HG03520 (cell line): ENCODE measurements at regions not wholly inside any gene's neighbourhood (a gene's known extent, or its start where the extent isn't known, plus 50 kb on each side); places are given as distances from the start of the nearest gene placed in this dataset.

Source experiments
- ATAC-seq: cut with Tn5 transposase; IDR thresholded peaks from one replicate; pipeline ENCODE4 v1.9.1; 2021; ENCODE audit warnings: mild to moderate bottlenecking, moderate library complexity; ENCODE audit not compliant: unreplicated experiment

DNA sequence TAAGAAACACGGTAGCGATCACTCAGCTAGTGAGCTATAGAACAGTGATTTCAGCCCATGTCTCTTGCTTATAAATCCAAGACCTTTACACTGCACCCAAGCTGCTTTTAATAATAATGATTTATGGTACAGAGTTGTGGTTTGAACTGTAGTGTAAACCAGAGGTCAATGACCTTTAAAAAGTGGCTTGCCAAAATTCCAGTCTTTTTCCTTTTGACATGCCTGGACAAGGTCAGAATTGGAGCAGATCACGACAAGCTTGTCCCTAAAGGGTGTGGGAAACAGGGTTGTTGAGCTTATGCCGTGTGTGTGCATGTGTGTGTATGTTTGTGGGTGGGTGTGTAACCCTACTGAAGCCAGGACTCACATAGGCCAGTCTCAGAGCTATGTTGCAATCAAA, 225.3 kb upstream of the CLINT1 start:
- no peak for ATAC-seq

DNA sequence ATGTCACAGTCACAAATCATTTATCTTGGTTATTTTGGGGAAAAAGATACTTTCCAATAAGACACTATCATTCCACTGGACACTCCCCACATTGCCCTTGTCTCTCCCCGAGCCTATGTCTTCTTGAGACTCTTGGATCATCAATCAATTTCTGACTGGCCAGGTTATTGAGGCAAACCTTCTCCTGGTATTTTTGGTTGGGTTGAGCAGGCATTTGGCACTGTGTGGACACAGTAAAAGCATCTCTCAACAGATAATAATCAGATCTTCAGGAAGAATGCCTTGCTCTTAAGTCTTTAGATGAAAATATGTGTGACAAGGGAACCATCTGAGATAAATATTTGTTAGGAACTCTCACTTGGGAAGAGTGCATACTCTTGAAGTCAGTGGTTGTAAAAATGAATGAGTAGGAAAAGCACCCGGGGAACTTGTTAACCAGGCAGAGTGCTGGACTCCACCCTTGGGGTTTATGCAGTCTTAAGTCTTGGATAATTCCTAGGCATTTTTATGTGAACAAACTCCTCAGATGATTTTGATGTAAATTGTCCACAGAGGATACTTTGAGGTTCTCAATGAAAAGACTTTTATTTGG, 223.8 kb upstream of the CLINT1 start:
- no peak for ATAC-seq

DNA sequence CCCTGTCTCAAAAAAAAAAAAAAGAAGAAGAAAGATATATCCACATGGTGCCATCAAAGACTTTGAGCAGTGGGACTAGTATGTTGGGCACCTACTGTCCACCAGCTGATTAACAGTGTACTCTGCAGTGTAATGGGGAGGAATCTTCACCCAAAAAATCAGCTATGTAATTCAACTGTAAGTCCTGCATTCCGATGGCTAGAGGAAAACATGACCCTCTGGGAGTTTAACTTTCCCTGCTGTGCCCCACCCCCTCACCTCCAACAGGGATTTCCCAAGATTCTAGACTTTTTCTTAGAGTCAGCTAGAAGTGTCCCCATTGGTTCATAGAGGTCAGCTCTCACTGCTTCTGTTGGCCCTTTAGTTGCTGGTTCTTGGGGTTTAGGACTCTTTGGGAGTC, 221.2 kb upstream of the CLINT1 start:
- no peak for ATAC-seq

DNA sequence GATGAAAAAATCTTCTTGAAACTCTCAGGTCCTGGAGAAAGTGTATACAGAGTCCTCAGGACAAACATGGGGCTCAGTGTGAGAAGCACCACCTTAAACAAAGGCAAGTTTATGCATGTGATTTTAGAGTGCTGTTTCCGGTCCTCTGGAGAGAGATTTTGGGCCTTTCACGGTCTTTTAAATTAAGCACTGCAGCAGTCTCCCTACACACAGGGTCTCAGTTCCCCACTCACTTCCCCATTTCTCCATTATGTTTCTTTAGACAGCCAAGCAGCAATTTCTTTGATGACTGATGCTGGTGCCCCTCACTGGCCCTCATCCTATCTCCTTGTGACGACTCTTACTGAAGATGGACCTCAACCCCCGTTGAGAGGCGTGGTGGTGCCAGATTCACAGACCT, 220.2 kb upstream of the CLINT1 start:
- no peak for ATAC-seq

DNA sequence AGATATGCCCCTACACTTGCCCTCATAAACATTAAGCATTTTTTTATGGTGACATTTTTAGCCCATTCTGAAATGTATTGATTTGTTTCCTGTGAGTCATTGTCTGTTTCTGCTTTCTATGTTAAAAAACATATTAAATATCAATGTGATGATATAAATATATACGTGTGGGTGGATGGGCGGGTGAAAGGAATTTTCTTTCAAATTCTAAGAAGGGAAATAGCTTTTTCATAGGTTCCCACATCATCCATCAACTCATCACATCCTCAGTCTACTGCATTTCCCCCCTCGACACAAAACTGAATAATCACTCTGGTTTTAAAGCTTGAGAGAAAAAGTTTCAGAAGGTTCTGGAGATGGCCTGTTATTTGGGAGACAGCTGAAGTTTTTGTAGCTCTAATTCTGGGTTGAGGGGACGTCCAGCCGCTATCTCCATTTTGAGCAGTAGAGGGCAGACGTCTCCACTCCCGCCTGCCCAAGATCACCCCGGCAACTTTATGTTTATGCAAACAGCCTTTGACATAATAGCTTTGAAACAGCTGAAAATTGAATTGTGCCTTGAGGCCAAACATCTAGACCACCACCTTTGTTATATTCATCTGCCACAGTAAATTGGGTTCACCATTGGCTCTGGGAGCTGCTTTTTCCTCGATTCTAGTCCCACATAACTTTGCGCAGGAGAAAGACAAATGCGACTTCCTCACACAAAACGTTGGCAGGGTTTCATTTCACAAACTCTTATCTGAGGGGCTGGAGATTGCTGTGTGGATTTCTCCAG, 216.2 kb upstream of the CLINT1 start:
- peak; percentile 91 for ATAC-seq

DNA sequence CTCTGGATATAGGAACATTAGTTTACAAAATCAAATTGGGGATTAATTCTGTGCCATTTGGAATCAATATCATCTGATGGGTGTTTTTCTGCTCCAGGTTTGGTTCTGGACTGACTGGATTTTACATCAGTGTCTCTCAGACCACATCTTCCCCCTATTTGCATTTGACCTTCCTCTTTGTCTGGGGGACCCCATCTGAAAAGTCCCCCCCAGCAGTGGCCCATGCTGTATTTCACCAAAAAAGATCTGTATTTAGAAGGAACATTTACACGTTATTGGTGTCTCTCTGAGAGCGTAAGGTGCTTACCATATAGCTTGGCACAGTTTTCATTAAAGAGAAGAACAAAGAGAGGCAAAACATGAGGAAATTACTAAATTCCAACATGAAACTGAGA, 215.6 kb upstream of the CLINT1 start:
- no peak for ATAC-seq

DNA sequence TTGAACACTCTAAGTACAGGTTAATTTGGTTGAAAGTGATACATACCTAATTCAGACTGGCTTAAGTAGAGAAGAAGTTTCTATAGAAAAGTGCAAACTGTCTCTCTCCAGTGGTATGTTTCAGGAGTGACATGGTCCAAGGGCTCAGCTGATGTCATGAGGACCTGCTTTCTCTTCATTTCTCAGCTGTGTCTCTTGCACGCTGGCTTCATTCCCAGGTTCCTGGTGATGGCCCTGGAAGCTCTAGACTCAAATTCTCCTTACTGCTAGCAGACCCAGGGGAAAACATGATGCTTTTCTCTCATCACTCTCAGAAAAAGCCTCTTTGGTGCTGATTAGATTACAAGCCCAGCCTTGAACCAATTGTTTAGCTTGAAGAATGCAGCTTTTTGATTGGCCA, 211.9 kb upstream of the CLINT1 start:
- no peak for ATAC-seq

DNA sequence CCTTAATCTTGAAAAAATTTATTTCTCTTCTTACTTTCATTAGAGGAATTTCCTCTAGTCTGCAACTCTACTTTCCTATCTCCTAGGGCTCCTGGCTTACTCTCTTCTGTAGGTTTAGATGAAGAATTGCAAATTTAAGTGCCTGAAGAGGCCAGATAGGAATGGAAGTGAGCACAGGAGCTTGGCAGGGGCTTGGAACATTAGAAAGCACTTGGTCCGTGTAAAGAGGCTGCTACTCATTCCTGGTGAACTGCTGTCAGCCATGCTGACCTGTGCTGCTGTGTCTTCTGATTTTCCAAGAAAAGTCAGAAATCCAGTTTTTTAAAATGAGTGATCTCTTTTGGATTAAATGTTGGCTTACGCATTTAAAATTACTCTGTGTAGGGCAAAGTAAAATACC, 210.9 kb upstream of the CLINT1 start:
- ATAC-seq: no peak

DNA sequence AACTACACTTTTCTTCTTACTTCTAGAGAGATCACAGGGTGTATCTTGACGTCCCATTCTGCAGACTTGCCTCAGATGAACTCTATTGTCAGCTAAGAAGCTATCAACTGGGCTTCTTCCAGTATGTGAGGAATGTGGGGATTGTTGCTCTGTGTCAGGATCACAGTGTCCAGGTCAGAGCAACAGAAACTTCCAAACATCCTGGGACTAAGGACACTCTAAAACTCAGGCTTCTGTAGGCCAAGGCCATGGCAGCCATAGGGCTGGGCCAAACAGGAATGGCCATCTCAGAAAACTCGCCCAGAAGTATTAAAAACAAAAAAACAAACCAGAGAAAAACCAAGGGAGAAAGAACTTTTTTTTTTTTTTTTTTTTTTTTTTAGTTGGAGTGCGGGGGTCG, 210.0 kb upstream of the CLINT1 start:
- ATAC-seq: no peak

DNA sequence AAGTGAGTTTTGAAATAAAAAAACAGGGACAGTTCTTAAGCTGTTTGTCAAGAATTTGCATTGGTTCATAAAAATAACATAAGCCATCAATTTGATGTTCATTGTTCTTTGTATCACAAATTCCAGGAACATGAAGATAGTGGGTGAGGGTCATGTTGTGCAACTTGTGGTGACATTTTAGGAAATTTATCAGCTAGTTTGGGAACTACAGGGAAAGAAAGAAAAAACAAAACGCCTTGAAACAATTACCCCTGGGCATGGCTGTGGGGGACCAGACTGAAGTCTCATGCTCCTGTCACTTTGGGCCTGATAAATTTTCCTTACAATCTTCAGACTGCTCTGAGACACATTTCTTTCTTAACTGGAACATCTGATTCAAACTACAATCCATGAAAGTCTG, 207.1 kb upstream of the CLINT1 start:
- no peak for ATAC-seq

DNA sequence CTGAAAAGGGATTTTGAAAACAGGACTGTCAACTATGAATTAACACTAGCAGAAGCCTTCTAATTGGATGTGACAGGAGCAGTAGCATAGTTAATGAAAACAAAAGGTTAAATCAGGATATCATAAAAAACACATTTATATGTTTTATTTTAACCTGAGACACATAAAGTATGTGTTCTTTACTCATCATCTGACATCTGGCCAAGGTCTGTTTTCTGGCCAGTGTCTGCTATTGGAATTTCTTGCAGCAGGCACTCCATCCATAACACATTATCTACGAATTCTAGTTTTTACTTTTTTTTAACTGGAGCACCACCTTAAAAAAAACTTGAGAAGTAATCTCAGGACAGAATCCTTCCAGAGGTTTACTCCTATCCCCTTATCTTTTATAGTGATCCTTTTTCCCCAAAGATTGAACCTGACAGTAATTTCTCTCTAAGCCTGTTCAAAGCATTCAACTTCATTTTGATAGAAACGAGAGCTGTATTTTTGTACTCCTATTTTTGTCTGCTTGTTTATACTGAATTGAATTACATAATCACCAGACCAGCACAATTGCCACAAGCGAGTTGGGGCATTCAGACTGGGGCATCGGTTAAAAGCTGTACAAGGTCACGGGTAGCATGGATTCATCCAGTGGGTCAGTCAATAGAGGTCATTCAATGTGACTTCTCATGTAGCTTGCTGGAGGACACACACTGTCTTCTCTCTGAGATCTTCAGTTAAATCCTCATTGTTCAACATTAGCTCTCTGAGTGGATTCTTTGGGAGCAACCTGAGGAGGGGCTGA, 205.6 kb upstream of the CLINT1 start:
- no peak for ATAC-seq

DNA sequence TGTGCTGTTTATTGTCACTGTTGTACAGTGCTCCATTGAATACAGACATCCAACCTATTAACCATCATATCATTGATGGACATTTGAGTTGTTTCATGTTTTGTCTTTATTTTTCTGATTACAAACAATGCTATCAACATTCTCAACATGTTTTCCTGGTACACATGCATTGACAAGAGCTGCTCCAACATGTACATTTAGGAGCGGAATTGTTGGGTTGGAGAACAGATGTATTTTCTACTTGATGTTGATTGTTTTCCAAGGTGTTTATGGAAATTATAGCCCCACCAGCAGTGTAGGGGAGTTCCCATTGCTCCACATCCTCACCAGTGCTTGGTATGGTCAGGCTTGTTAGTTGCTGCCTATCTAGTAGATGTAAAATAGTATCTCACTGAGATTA, 204.1 kb upstream of the CLINT1 start:
- no peak for ATAC-seq

DNA sequence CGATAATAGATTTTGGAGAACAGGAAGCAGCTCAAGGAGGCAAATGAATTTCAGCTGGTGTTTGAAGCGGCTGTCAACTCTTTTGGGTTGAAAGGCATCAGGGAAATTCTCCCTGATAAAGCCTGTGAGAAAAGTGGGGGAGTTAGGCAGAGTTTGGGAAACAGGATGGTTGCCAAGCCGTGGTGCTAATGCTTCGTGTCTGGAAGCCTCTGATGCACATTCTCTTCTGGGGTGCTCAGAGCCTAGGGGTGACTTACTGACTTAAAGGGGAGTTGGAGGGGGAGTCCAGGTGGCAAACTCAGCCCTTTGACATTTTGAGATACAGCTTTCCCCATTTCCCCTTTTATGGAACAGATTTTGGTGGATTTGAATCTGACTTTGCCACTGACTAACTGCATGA, 202.5 kb upstream of the CLINT1 start:
- ATAC-seq: no peak

DNA sequence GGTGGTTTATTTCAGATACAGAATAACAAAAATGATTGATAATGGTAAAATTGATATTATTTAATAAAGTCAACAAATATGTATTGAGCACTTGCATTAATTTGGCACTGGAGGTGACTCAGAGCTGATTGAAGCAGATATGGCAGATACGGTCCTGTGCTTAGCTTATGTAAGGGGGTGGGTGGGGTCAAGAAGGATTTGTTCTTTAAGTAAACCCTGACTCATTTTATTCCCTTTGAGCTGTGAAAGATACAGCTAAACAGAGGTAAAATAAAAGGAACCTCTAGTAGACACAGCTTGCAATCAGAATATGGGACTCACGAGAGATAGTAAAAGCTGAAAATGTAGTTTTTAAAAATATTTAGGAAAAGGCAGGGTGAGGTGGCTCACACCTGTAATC, 201.3 kb upstream of the CLINT1 start:
- ATAC-seq: no peak

DNA sequence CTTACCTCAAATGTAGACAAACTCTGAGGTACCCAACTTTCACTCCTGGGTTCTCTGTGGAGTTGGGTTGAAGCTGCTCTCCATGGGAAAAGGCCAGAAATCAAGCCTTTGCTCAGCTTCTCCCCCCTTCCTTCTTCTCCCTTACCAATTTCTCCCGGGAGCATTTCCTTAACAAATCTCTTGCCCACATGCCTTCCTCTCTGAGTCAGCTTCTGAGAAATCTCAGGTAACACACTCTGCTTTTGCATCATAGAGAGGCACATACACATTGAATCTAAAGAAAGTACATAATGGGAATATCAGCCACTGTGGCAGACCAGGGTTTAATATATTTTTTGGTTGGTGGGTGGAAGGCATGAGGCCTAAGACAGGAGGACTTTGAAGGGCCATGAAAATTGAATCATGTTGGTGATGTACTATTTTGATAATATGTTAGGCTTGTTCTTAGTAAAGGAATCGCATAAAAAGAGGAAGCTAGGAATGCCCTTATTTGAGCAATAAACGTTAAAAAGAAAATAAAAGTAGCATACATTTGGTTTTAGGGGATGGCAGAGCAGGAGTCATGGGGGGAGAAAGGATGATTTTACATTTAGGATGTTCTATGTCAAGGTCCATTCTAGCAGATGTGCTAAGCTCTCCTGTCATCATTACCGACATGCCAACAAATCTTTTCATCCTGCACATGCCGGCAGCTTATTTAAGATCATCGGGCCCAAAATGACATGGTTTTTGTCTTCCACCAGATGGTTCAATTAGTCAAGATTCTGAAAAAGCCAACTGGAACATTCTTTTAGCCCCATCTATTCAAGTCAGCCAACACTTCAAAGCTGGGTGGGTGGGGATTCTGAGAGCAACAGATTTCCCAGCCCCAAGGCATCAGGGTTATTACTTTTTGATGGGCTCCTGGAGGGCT, 199.5 kb upstream of the CLINT1 start:
- ATAC-seq: no peak

DNA sequence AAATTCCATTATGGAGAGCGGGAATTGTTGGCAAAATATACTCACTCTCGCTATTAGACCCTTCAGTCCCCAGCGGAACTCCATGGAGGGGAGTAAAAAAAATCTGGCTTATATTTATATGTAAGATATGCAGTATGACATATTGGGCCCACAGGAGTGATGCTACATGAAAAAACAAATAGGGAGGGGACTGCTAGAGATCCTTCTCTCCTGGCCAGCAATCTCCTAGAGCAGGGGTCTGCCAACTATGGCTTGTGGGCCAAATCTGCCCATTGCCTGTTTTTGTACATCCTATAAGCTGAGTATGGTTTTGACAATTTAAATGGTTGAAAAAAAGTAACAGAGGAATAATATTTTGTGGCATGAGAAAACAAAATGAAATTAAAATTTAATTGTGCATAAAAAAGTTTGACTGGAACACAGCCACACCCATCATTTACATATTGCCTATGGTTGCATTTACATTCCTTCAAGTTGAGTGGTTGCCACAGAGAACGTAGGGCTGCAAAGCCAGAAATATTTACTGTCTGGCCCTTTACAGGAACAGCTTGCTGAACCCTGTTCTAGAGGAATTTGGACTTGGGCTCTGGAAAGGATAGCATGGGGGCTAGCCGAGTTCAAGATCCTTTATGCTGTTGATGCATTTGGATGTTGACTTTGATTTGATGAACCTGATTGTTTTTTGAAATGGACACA, 197.3 kb upstream of the CLINT1 start:
- no peak for ATAC-seq

DNA sequence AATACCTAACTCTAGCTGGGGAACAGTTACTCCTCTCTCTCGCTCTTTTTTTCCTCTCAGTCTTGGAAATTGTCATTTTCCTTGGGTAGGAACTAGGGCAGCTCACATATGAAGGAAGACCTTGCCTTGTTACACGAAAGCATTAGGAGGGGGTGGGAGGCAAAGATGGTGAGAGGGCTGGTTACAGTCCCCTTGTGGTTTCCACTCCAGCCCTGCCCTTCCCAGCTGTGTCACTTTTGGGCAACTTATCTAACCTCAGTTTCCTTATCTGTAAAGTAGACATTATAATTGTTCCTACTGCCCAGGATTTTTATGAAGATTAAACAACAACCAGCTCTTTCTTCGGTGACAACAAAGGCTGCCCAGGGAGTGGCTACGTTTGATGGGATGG, 196.2 kb upstream of the CLINT1 start:
- no peak for ATAC-seq

DNA sequence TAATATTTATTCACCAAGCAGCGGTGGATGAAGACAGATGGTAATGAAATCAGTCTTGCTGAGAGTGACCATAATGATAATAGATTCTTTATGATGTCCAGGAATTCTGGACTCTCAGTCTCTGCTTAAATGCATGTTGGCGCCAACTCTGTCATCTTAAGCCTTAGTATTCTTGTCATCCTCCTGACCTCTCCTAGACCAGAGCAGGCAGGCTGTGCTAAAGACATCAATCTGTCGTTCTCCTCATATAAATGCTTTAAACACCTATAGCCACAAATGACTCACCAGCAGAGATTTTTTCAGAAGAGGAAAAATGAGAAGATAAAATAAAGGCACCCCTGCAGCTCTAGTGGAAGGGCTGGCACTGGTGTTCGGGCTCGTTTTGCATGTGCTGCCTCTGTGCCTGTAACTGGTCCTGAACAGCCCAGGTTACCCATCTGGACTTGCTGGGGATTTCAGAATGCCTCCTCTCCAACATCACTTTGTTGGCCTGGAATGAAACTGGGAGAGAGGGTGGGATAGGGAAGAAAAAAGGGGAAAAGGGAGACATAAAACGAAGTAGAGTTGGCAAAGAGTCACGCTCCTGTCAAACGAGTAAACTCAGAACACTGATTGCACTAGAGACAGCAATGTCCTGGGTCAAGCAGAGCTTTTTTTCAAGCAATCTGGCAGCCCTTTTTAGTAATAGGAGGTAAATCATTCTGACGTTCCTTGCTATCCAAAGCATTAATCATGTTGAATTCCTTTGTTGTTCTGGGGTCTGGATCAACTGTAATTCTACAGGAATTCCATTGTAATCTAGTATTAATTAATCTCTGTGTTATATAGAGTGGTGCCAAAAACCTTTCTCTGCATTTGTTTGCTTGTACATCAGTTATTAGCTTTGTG, 195.5 kb upstream of the CLINT1 start:
- no peak for ATAC-seq

DNA sequence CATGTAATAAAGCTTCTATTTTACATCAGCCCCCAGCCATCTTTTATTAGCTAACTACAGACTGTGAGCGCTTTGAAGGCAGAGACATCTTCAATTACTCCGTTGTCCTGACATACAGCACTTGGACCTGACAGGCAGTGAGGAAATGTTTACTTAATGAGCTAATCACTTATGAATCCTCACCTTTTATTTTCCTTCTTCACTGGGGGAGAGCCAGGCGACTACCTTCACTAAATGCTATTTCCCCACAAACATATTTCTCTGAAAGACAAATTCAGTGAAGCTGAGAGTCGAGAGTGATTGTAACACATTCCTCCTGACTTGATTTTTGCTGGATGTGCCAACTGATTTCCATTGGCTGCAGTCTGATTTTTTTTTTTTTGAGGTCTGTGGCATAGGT, 192.1 kb upstream of the CLINT1 start:
- no peak for ATAC-seq

DNA sequence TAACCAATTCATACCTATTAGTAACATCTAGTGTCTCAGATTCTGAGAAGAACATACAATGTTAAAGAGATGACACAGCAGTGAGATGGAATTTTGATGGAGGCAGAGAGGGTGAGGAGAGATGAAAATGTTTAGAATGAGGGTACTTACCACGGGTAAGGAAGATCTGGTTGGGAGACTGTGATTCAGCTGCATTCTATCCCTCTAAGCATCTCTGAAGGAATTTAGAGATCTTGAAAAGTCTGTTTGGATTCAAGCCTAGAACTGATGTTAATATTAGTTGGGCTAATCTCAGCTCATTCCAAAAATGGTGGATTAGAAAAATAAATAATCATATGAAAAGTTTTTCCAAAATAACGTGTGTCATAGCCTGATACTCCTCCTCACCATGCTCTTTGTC, 191.5 kb upstream of the CLINT1 start:
- no peak for ATAC-seq
